Nephron progenitor cell (in vitro differentiated cells): ENCODE measurements at regions not wholly inside any gene's neighbourhood (a gene's known extent, or its start where the extent isn't known, plus 50 kb on each side); places are given as distances from the start of the nearest gene placed in this dataset.

ENCODE experiments used
- DNase-seq: peaks from one replicate; pipeline ENCODE4 v3.0.0; 2021
- H3K27ac Mint-ChIP-seq: 2 replicates; pipeline ENCODE4 v1.8.0; 2021; ENCODE audit warnings: mild to moderate bottlenecking, moderate library complexity, mixed read lengths
- H3K27me3 Mint-ChIP-seq: 2 replicates; pipeline ENCODE4 v1.8.0; 2021; ENCODE audit warnings: mild to moderate bottlenecking, low read depth, mixed read lengths; ENCODE audit not compliant: poor library complexity
- H3K36me3 Mint-ChIP-seq: 2 replicates; pipeline ENCODE4 v1.8.0; 2021; ENCODE audit warnings: low read depth, mixed read lengths
- H3K4me1 Mint-ChIP-seq: 2 replicates; pipeline ENCODE4 v1.8.0; 2021; ENCODE audit warnings: mixed read lengths
- H3K4me3 Mint-ChIP-seq: 2 replicates; pipeline ENCODE4 v1.8.0; 2021; ENCODE audit warnings: mild to moderate bottlenecking, moderate library complexity, mixed read lengths
- H3K9me3 Mint-ChIP-seq: 2 replicates; pipeline ENCODE4 v1.8.0; 2021; ENCODE audit warnings: mild to moderate bottlenecking, moderate library complexity, mixed read lengths
- CTCF ChIP-seq: fragments of 200-600 bp; sonication (generic); IDR thresholded peaks from 2 replicates; pipeline ENCODE4 v1.5.0; 2021; ENCODE audit warnings: antibody characterized with exemption

GRCh38 chr18:39435996-39436395 lies 1870.4 kb upstream of the CELF4 start:
- TF ChIP-seq CTCF: no peak
- H3K27me3 Mint-ChIP-seq: no peaks in the 10 kb centered on the region
- DNase-seq: no peak
- no peak overlapping the region for H3K27ac Mint-ChIP-seq
- H3K4me1 Mint-ChIP-seq: no peaks in the 10 kb centered on the region
- H3K36me3 Mint-ChIP-seq: peaks cover 9% of the 10 kb centered on the region
- H3K4me3 Mint-ChIP-seq: no peak overlapping the region
- peaks cover 6% of the 10 kb centered on the region for H3K9me3 Mint-ChIP-seq

GRCh38 chr18:39435209-39435608 lies 1869.6 kb upstream of the CELF4 start:
- H3K36me3 Mint-ChIP-seq: peaks cover 15% of the 10 kb centered on the region
- no peak overlapping the region for H3K4me3 Mint-ChIP-seq
- H3K27me3 Mint-ChIP-seq: no peaks in the 10 kb centered on the region
- H3K9me3 Mint-ChIP-seq: peaks cover 12% of the 10 kb centered on the region
- H3K27ac Mint-ChIP-seq: no peak overlapping the region
- TF ChIP-seq CTCF: no peak
- no peaks in the 10 kb centered on the region for H3K4me1 Mint-ChIP-seq
- DNase-seq: no peak

- Mint-ChIP-seq H3K36me3 (peaks cover 15% of the 10 kb centered on the region), H3K4me3 (no peak overlapping the region), H3K9me3 (peaks cover 21% of the 10 kb centered on the region), H3K4me1 (no peaks in the 10 kb centered on the region), H3K27me3 (no peaks in the 10 kb centered on the region), H3K27ac (no peak overlapping the region)
- TF ChIP-seq CTCF: no peak
- DNase-seq: no peak
Measured at GRCh38 chr18:39434223-39434920, 1868.8 kb upstream of the CELF4 start.

GRCh38 chr18:39425172-39425850 lies 1859.7 kb upstream of the CELF4 start:
- TF ChIP-seq CTCF: no peak
- DNase-seq: no peak
- H3K36me3 Mint-ChIP-seq: peaks cover 33% of the 10 kb centered on the region
- H3K4me3 Mint-ChIP-seq: no peak overlapping the region
- H3K9me3 Mint-ChIP-seq: peaks cover 54% of the 10 kb centered on the region
- peaks cover 10% of the 10 kb centered on the region for H3K4me1 Mint-ChIP-seq
- peak overlapping the region; percentile 75 for H3K27ac Mint-ChIP-seq
- no peaks in the 10 kb centered on the region for H3K27me3 Mint-ChIP-seq

- Mint-ChIP-seq H3K9me3 (peaks cover 43% of the 10 kb centered on the region), H3K4me3 (no peak overlapping the region), H3K27ac (peak overlapping the region; percentile 36), H3K36me3 (peaks cover 32% of the 10 kb centered on the region), H3K4me1 (peaks cover 10% of the 10 kb centered on the region), H3K27me3 (no peaks in the 10 kb centered on the region)
- TF ChIP-seq CTCF: no peak
- DNase-seq: no peak
Measured at GRCh38 chr18:39424261-39424660, 1858.7 kb upstream of the CELF4 start.

- no peak for DNase-seq
- peaks cover 14% of the 10 kb centered on the region for H3K9me3 Mint-ChIP-seq
- peaks cover 7% of the 10 kb centered on the region for H3K36me3 Mint-ChIP-seq
- H3K27ac Mint-ChIP-seq: no peak overlapping the region
- no peak for TF ChIP-seq CTCF
- H3K27me3 Mint-ChIP-seq: no peaks in the 10 kb centered on the region
- H3K4me3 Mint-ChIP-seq: no peak overlapping the region
- peaks cover 10% of the 10 kb centered on the region for H3K4me1 Mint-ChIP-seq
Measured at GRCh38 chr18:39421276-39421675, 1855.7 kb upstream of the CELF4 start.
